IMR-90 (cell line): ENCODE measurements at regions not wholly inside any gene's neighbourhood (a gene's known extent, or its start where the extent isn't known, plus 50 kb on each side); places are given as distances from the start of the nearest gene placed in this dataset.

Experiments
- ATAC-seq: fragments of 200-7000 bp; cut with Tn5 transposase; 2 replicates; pipeline ENCODE4 v1.9.1; 2020; ENCODE audit warnings: low read depth, mild to moderate bottlenecking, moderate library complexity
- BruUV-seq: library from RNA; stranded (reverse); fragments of 400-500 nt; replicated peaks from 2 replicates; lab custom pipeline; 2021; lab: Mats Ljungman, UMichigan
- CTCF ChIA-PET: fragments of 300-600 bp; formaldehyde crosslinking; extraction: SDS; loops from one replicate; lab custom pipeline; 2021; ENCODE audit warnings: antibody characterized with exemption; lab: Yijun Ruan, JAX
- POLR2A ChIA-PET: fragments of 300-600 bp; sonication (Branson Sonifier 250); formaldehyde crosslinking; loops from one replicate; lab custom pipeline; 2022; ENCODE audit warnings: antibody characterized with exemption; ENCODE audit not compliant: unreplicated experiment; lab: Charles Lee
- DNase-seq: peaks from one replicate; pipeline ENCODE4 v3.0.0; 2013
- H2AFZ ChIP-seq: replicated peaks from 2 replicates; pipeline ENCODE3; 2013; ENCODE audit warnings: low read length, mild to moderate bottlenecking; ENCODE audit not compliant: poor library complexity
- H2AK5ac ChIP-seq: 2 replicates; pipeline ENCODE4 v1.6.1; 2013; ENCODE audit warnings: low read depth, low read length, inconsistent platforms
- H2AK9ac ChIP-seq: replicated peaks from 2 replicates; pipeline ENCODE3; 2013; ENCODE audit warnings: mild to moderate bottlenecking, low read depth, low read length, moderate library complexity; ENCODE audit not compliant: poor library complexity
- H2BK120ac ChIP-seq: 2 replicates; pipeline ENCODE4 v1.6.1; 2013; ENCODE audit warnings: low read depth, low read length, inconsistent platforms
- H2BK15ac ChIP-seq: 3 replicates; pipeline ENCODE4 v1.6.1; 2013; ENCODE audit warnings: low read depth, low read length, inconsistent platforms
- H2BK20ac ChIP-seq: 2 replicates; pipeline ENCODE4 v1.6.1; 2013; ENCODE audit warnings: low read depth, mild to moderate bottlenecking, inconsistent platforms, low read length, moderate library complexity
- H2BK5ac ChIP-seq: 2 replicates; pipeline ENCODE4 v1.6.1; 2013; ENCODE audit warnings: mild to moderate bottlenecking, low read depth, low read length, inconsistent platforms; ENCODE audit not compliant: poor library complexity, severe bottlenecking
- H3K14ac ChIP-seq: replicated peaks from 2 replicates; pipeline ENCODE4 v1.6.1; 2013; ENCODE audit warnings: low read depth, low read length, inconsistent platforms
- H3K18ac ChIP-seq: 2 replicates; pipeline ENCODE4 v1.6.1; 2013; ENCODE audit warnings: low read depth, low read length, control low read depth
- H3K23ac ChIP-seq: 2 replicates; pipeline ENCODE4 v1.6.1; 2013; ENCODE audit warnings: low read depth, low read length, inconsistent platforms
- H3K27ac ChIP-seq: 2 replicates; pipeline ENCODE4 v1.5.1; 2013; ENCODE audit warnings: mild to moderate bottlenecking, control low read depth, low read length; ENCODE audit not compliant: insufficient read depth
- H3K27me3 ChIP-seq: 2 replicates; pipeline ENCODE4 v1.6.1; 2013; ENCODE audit warnings: low read length; ENCODE audit not compliant: control insufficient read depth, insufficient read depth
- H3K36me3 ChIP-seq: 2 replicates; pipeline ENCODE4 v1.6.1; 2013; ENCODE audit warnings: low read length, mixed read lengths; ENCODE audit not compliant: control insufficient read depth, insufficient read depth
- H3K4ac ChIP-seq: 2 replicates; pipeline ENCODE4 v1.6.1; 2013; ENCODE audit warnings: low read depth, low read length, inconsistent platforms
- H3K4me1 ChIP-seq: 2 replicates; pipeline ENCODE4 v1.6.1; 2013; ENCODE audit warnings: low read length, mixed read lengths; ENCODE audit not compliant: control insufficient read depth, insufficient read depth
- H3K4me2 ChIP-seq: 2 replicates; pipeline ENCODE4 v1.6.1; 2013; ENCODE audit warnings: low read depth, mild to moderate bottlenecking, control low read depth, low read length, moderate library complexity
- H3K4me3 ChIP-seq: 2 replicates; pipeline ENCODE4 v1.5.1; 2013; ENCODE audit warnings: low read depth, mild to moderate bottlenecking, control low read depth, low read length, moderate library complexity; ENCODE audit not compliant: insufficient read depth
- H3K56ac ChIP-seq: 2 replicates; pipeline ENCODE4 v1.6.1; 2013; ENCODE audit warnings: low read length, inconsistent platforms; ENCODE audit not compliant: insufficient read depth; ENCODE audit errors: extremely low read depth
- H3K79me1 ChIP-seq, 2 experiments: 2 replicates each; pipeline ENCODE4 v1.6.1; 2013; ENCODE audit warnings: low read length in 2 of 2, inconsistent platforms in 1 of 2, low read depth in 1 of 2
- H3K9ac ChIP-seq: 2 replicates; pipeline ENCODE4 v1.6.1; 2013; ENCODE audit warnings: low read depth, low read length, control low read depth
- H3K9me1 ChIP-seq: 2 replicates; pipeline ENCODE4 v1.6.1; 2013; ENCODE audit warnings: low read length, inconsistent platforms; ENCODE audit not compliant: insufficient read depth
- H3K9me3 ChIP-seq: 2 replicates; pipeline ENCODE4 v1.6.1; 2013; ENCODE audit warnings: low read length; ENCODE audit not compliant: control insufficient read depth, insufficient read depth
- H4K20me1 ChIP-seq: 2 replicates; pipeline ENCODE4 v1.6.1; 2013; ENCODE audit warnings: low read length, inconsistent platforms; ENCODE audit not compliant: insufficient read depth
- H4K5ac ChIP-seq: 2 replicates; pipeline ENCODE4 v1.6.1; 2013; ENCODE audit warnings: mild to moderate bottlenecking, low read depth, low read length, control low read depth
- H4K8ac ChIP-seq, 2 experiments: 2 replicates each; pipeline ENCODE4 v1.6.1; 2013; ENCODE audit warnings: low read depth in 2 of 2, low read length in 2 of 2, control low read depth in 1 of 2, inconsistent platforms in 1 of 2
- H4K91ac ChIP-seq: 2 replicates; pipeline ENCODE4 v1.6.1; 2013; ENCODE audit warnings: low read depth, low read length, inconsistent platforms; ENCODE audit not compliant: insufficient read depth
- BHLHE40 ChIP-seq: fragments of 150-350 bp; IDR thresholded peaks from 2 replicates; pipeline ENCODE4 v1.6.1; 2016; ENCODE audit warnings: mild to moderate bottlenecking, low read depth, low read length
- CEBPB ChIP-seq: IDR thresholded peaks from 2 replicates; pipeline ENCODE4 v1.6.1; 2012; ENCODE audit warnings: low read depth, low read length, improper control_type of control experiment
- CHD1 ChIP-seq: IDR thresholded peaks from 2 replicates; pipeline ENCODE4 v1.6.1; 2012; ENCODE audit warnings: low read depth, low read length, improper control_type of control experiment
- ELK1 ChIP-seq: fragments of 150-350 bp; IDR thresholded peaks from 2 replicates; pipeline ENCODE4 v1.6.1; 2016; ENCODE audit warnings: low read depth, mild to moderate bottlenecking, low read length, moderate library complexity, borderline replicate concordance
- FOS ChIP-seq: fragments of 150-350 bp; IDR thresholded peaks from 2 replicates; pipeline ENCODE4 v1.6.1; 2016; ENCODE audit warnings: low read depth, low read length
- MAZ ChIP-seq: IDR thresholded peaks from 2 replicates; pipeline ENCODE4 v1.6.1; 2012; ENCODE audit warnings: low read depth, mild to moderate bottlenecking, low read length, improper control_type of control experiment, moderate library complexity, borderline replicate concordance
- MXI1 ChIP-seq: IDR thresholded peaks from 2 replicates; pipeline ENCODE4 v1.6.1; 2012; ENCODE audit warnings: low read depth, mild to moderate bottlenecking, low read length, moderate library complexity, borderline replicate concordance
- NFE2L2 ChIP-seq: fragments of 150-350 bp; IDR thresholded peaks from 2 replicates; pipeline ENCODE4 v1.6.1; 2016; ENCODE audit warnings: low read depth, mild to moderate bottlenecking, low read length
- POLR2A ChIP-seq: IDR thresholded peaks from 2 replicates; pipeline ENCODE4 v1.6.1; 2012; ENCODE audit warnings: mild to moderate bottlenecking, low read depth, low read length
- RAD21 ChIP-seq: IDR thresholded peaks from 2 replicates; pipeline ENCODE4 v1.6.1; 2012; ENCODE audit warnings: low read length, improper control_type of control experiment
- RCOR1 ChIP-seq: IDR thresholded peaks from 2 replicates; pipeline ENCODE4 v1.6.1; 2012; ENCODE audit warnings: mild to moderate bottlenecking, low read length, improper control_type of control experiment; ENCODE audit not compliant: insufficient replicate concordance
- RFX5 ChIP-seq: IDR thresholded peaks from 2 replicates; pipeline ENCODE4 v1.8.0; 2012; ENCODE audit warnings: low read depth, mild to moderate bottlenecking, low read length, moderate library complexity
- SMC3 ChIP-seq: fragments of 150-350 bp; IDR thresholded peaks from 2 replicates; pipeline ENCODE4 v1.6.1; 2016; ENCODE audit warnings: low read depth, mild to moderate bottlenecking, antibody characterized with exemption, low read length, moderate library complexity
- WGBS, 2 experiments: methylation state at CpG; one replicate each; pipeline versions ENCODE4 v1.1.5 to v1.1.7; 2013; ENCODE audit warnings: missing lambda C conversion rate in 2 of 2; ENCODE audit not compliant: insufficient read length in 1 of 2; ENCODE audit errors: extremely low coverage in 2 of 2; 5-methylcytosine and 5-hydroxymethylcytosine counted together
- dilution Hi-C: fragments of 300-500 bp; cut with HindIII; formaldehyde crosslinking; loops from one replicate; pipeline ENCODE4 v1.14.3; 2018; ENCODE audit warnings: low sequenced_read_pairs; ENCODE audit not compliant: unreplicated experiment
- in situ Hi-C: fragments of 300-500 bp; cut with MboI; formaldehyde crosslinking; loops from 3 replicates; pipeline ENCODE4 v1.14.3; 2019; ENCODE audit warnings: low sequenced_read_pairs, inconsistent platforms, mixed read lengths
- intact Hi-C: fragments of 100-400 bp; cut with micrococcal nuclease; formaldehyde crosslinking; loops from 2 replicates; pipeline ENCODE4 v1.10.0; 2022

DNA sequence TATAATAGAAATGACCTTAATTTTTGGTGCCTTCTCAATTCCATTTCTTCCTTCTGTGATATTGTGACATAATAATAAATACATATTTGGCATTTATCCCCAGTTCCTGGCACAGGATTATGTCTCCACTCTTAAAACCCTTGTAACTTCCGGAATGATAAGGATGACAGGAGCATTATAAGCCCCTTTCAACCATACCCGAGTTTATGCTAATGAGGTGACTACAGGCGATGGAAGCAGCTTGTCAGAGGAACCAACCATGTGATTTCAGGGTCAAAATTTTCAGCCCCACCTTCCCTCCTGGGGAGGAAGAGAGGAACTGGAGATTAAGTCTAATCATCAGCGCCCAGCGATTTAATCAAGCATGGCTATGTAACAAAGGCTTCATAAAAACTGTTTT, 528.5 kb upstream of the CRIM1 start:
- POLR2A ChIA-PET, result no interaction called here
- no peak for TF ChIP-seq RFX5
- no peak for TF ChIP-seq FOS
- TF ChIP-seq RCOR1, result no peak
- no peak for TF ChIP-seq RAD21
- no peak for TF ChIP-seq SMC3
- no peak for TF ChIP-seq CEBPB
- TF ChIP-seq MXI1, result no peak
- no peak for TF ChIP-seq MAZ
- no peak for TF ChIP-seq CHD1
- no peak for TF ChIP-seq POLR2A
- no peak for TF ChIP-seq NFE2L2
- no peak for TF ChIP-seq BHLHE40
- no peak for TF ChIP-seq ELK1
- no TSS peak for BruUV-seq

More for the DNA sequence above, 528.5 kb upstream of the CRIM1 start:
- Histone ChIP-seq H4K91ac (no peak overlapping the region), H2BK5ac (no peak overlapping the region), H2AK5ac (no peak overlapping the region), H3K27ac (no peak overlapping the region), H3K23ac (no peak overlapping the region), H3K4me2 (no peak overlapping the region), H2AK9ac (no peak overlapping the region), H2AFZ (no peak overlapping the region), H3K9me3 (no peaks in the 10 kb centered on the region), H4K20me1 (no peaks in the 10 kb centered on the region), H3K27me3 (no peaks in the 10 kb centered on the region), H2BK20ac (no peak overlapping the region), H3K18ac (no peak overlapping the region), H2BK120ac (no peak overlapping the region), H4K8ac (no peak overlapping the region), H3K9ac (no peak overlapping the region), H2BK15ac (no peak overlapping the region), H3K9me1 (no peaks in the 10 kb centered on the region), H3K4me3 (no peak overlapping the region), H3K79me1 (no peaks in the 10 kb centered on the region), H3K4ac (no peak overlapping the region), H3K4me1 (no peaks in the 10 kb centered on the region), H4K5ac (no peak overlapping the region), H3K56ac (no peak overlapping the region), H3K36me3 (no peaks in the 10 kb centered on the region), H3K14ac (no peak overlapping the region)
- no peak for DNase-seq
- intact Hi-C loops (no loop called here), in situ Hi-C loops (no loop called here), dilution Hi-C loops (no loop called here)
- CTCF ChIA-PET, result no interaction called here
- no CpG with 5 or more reads among the region's 5 CpGs for WGBS, 2 experiments
- ATAC-seq, result no peak
